ENCODE measurements at regions not wholly inside any gene's neighbourhood (a gene's known extent, or its start where the extent isn't known, plus 50 kb on each side); places are given as distances from the start of the nearest gene placed in this dataset.

DNA sequence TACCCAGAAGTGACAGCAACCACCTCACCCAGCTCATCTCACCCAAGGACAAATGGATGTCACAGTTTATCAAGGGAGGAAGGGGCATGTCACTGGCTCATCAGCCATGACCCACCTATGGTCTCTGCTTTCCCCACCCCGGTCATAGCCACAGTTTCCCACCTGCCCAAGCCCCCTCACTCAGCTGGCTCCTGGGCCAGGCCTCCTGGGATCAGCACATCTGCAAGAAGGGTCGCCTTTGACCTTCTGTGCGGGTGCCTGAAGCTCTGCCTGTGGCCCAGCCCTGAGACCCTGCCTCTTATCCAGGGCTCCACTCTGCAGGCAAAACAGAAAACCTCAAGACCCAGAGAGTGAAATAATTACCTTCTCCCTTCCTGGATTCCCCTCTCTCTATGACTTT, 236.4 kb downstream of the BUD13 start:
- no peak overlapping the region for H3K27ac Mint-ChIP-seq (ENCODE audit: low read depth)
- H3K36me3 Mint-ChIP-seq (ENCODE audit: insufficient read depth), result no peaks in the 10 kb centered on the region
- no peaks in the 10 kb centered on the region for H3K4me1 Mint-ChIP-seq
- peaks cover 70% of the 10 kb centered on the region for H3K27me3 Mint-ChIP-seq
- no peak for DNase-seq (ENCODE audit: low spot score in 2 of 2)
- no peak for ATAC-seq (replicated peaks; ENCODE audit: extremely low read depth, poor library complexity, severe bottlenecking)
- no peaks in the 10 kb centered on the region for H3K9me3 Mint-ChIP-seq
- H3K4me3 Mint-ChIP-seq, result no peak overlapping the region

GRCh38 chr11:116535994-116536393, 236.8 kb downstream of the BUD13 start:
- ATAC-seq (replicated peaks; ENCODE audit: extremely low read depth, poor library complexity, severe bottlenecking), result no peak
- no peak overlapping the region for H3K4me3 Mint-ChIP-seq

DNA sequence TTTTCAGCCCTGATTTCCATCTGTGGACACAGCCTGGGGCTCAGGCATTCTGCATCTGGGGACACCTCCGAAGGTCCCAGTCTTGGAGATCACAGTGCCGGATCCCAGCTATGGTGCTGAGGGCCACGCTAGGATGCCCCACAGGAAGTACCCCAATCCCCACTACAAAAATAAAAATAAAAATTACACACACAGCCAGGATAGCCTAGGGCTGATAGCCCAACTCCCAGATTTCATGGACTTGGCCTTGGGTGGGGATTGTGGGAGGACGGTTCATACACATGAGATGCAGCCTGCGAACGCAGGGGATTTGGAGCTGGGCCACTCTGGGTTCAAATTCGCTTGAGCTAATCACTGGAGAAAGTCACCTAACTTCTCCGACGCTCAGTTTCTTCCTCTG, 237.7 kb downstream of the BUD13 start:
- peaks cover 11% of the 10 kb centered on the region for H3K9me3 Mint-ChIP-seq
- ATAC-seq (replicated peaks; ENCODE audit: extremely low read depth, poor library complexity, severe bottlenecking) (no peak), DNase-seq (ENCODE audit: low spot score in 2 of 2) (no peak)
- H3K27ac Mint-ChIP-seq (ENCODE audit: low read depth), result no peak overlapping the region
- H3K4me3 Mint-ChIP-seq, result no peak overlapping the region
- H3K27me3 Mint-ChIP-seq, result peaks cover 78% of the 10 kb centered on the region
- H3K36me3 Mint-ChIP-seq (ENCODE audit: insufficient read depth), result no peaks in the 10 kb centered on the region
- H3K4me1 Mint-ChIP-seq, result no peaks in the 10 kb centered on the region

More at GRCh38 chr11:116535994-116536393, 236.8 kb downstream of the BUD13 start:
- Mint-ChIP-seq H3K4me1 (no peaks in the 10 kb centered on the region), H3K27me3 (peaks cover 74% of the 10 kb centered on the region), H3K36me3 (ENCODE audit: insufficient read depth) (no peaks in the 10 kb centered on the region), H3K27ac (ENCODE audit: low read depth) (no peak overlapping the region), H3K9me3 (peaks cover 2% of the 10 kb centered on the region)
- DNase-seq (ENCODE audit: low spot score in 2 of 2), result no peak

DNA sequence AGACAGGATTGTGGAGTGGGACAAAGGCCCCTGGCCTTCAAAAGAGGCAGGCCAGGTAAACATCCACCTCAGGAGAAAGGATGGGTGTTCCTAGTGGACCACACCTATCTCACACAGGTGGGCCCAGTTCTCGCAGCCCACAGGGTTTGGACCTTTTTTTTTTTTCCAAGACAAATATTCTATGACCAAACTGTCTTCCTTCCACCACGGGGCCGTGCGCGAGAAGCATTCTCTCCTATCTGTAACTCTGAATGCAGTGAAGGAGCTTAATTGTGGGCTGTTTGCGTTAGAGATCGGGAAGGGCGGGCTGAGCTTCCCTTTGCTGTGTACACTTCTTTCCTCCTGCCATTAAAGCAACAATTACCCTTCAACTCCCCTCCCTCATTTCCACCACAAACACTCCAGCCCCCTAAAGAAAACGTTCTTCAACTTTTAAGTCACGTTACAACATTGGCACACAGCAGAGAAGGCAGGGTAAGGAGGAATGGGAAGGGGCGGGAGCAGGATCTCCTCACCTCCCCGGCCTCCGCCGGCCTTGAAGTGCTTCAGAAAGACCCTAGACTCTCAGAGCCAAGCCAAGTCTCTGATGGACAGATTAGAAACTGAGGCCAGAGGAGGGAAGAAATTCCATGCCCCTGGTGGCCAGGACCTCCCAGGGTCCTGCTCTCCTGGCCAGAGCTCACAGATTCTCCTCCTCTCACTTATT, 238.4 kb downstream of the BUD13 start:
- H3K4me1 Mint-ChIP-seq, result no peaks in the 10 kb centered on the region
- peaks cover 78% of the 10 kb centered on the region for H3K27me3 Mint-ChIP-seq
- DNase-seq (ENCODE audit: low spot score in 2 of 2) (no peak), ATAC-seq (replicated peaks; ENCODE audit: extremely low read depth, poor library complexity, severe bottlenecking) (no peak)
- H3K9me3 Mint-ChIP-seq, result peaks cover 15% of the 10 kb centered on the region
- no peaks in the 10 kb centered on the region for H3K36me3 Mint-ChIP-seq (ENCODE audit: insufficient read depth)
- no peak overlapping the region for H3K4me3 Mint-ChIP-seq
- H3K27ac Mint-ChIP-seq (ENCODE audit: low read depth), result no peak overlapping the region

DNA sequence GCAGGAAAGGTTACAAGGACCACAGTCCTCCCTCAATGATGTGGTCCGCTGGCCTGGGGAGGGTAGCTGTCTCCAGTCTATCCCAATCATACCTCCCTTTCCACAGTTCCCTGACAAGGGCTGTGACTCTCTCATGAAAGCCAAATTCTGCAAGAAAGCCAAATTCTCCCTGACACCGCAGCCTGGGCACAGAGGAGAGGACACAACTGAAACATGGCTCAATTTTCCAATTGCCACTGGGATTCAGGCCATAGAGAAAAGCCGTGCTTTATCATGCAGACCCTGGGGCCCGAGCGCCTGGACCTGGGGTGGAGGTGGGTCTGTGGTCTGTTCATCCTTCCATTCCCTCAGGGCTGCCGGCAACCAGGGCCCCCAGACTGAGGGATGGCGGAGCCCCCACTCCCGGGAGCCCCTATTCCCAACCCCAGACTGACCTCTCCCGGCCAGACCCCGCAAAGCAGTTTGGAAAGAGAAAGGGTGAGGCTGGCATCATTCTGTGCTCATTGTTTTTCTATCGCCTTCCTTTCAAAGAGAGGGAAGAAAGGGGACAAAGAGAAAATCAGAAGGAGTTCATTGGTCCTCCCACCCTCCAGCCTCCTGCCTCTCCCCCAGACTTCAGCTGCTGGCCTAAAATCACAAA, 239.5 kb downstream of the BUD13 start:
- DNase-seq (ENCODE audit: low spot score in 2 of 2) (no peak), ATAC-seq (replicated peaks; ENCODE audit: extremely low read depth, poor library complexity, severe bottlenecking) (no peak)
- Mint-ChIP-seq H3K36me3 (ENCODE audit: insufficient read depth) (no peaks in the 10 kb centered on the region), H3K4me1 (no peaks in the 10 kb centered on the region), H3K4me3 (no peak overlapping the region), H3K27ac (ENCODE audit: low read depth) (no peak overlapping the region), H3K9me3 (peaks cover 15% of the 10 kb centered on the region), H3K27me3 (peaks cover 78% of the 10 kb centered on the region)

DNA sequence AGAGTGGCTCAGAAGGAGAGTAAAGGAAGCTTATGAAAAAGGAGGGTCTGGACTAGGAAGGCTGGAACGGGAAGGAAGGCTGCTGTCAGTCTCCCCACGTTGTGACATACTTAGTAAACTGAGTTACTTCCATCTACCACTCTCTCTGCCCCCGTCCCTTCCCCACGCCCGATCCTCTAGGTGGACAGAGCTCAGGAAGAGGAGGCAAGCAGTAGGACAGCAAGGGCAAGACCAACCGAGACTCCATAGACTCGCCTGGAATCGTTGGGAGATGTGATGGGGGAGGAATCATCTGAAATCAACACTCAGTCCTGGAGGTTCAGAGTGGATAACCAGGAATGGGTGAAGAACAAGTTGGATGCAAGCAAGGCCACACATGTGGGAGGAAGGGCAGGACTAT, 240.7 kb downstream of the BUD13 start:
- peaks cover 15% of the 10 kb centered on the region for H3K9me3 Mint-ChIP-seq
- peaks cover 83% of the 10 kb centered on the region for H3K27me3 Mint-ChIP-seq
- no peak overlapping the region for H3K4me3 Mint-ChIP-seq
- H3K27ac Mint-ChIP-seq (ENCODE audit: low read depth), result no peak overlapping the region
- H3K4me1 Mint-ChIP-seq, result no peaks in the 10 kb centered on the region
- no peaks in the 10 kb centered on the region for H3K36me3 Mint-ChIP-seq (ENCODE audit: insufficient read depth)
- DNase-seq (ENCODE audit: low spot score in 2 of 2), result no peak
- no peak for ATAC-seq (replicated peaks; ENCODE audit: extremely low read depth, poor library complexity, severe bottlenecking)

GRCh38 chr11:116530705-116531104, 242.1 kb downstream of the BUD13 start:
- Mint-ChIP-seq H3K9me3 (peaks cover 15% of the 10 kb centered on the region), H3K36me3 (ENCODE audit: insufficient read depth) (no peaks in the 10 kb centered on the region), H3K4me3 (no peak overlapping the region), H3K4me1 (no peaks in the 10 kb centered on the region), H3K27me3 (peaks cover 74% of the 10 kb centered on the region), H3K27ac (ENCODE audit: low read depth) (no peak overlapping the region)
- DNase-seq (ENCODE audit: low spot score in 2 of 2) (no peak), ATAC-seq (replicated peaks; ENCODE audit: extremely low read depth, poor library complexity, severe bottlenecking) (no peak)

GRCh38 chr11:116529271-116529670, 243.5 kb downstream of the BUD13 start:
- DNase-seq (ENCODE audit: low spot score in 2 of 2) (no peak), ATAC-seq (replicated peaks; ENCODE audit: extremely low read depth, poor library complexity, severe bottlenecking) (no peak)
- Mint-ChIP-seq H3K36me3 (ENCODE audit: insufficient read depth) (no peaks in the 10 kb centered on the region), H3K4me1 (no peaks in the 10 kb centered on the region), H3K27ac (ENCODE audit: low read depth) (no peak overlapping the region), H3K4me3 (no peak overlapping the region), H3K9me3 (peaks cover 15% of the 10 kb centered on the region), H3K27me3 (peaks cover 67% of the 10 kb centered on the region)

GRCh38 chr11:116527180-116527991, 245.4 kb downstream of the BUD13 start:
- H3K27ac Mint-ChIP-seq (ENCODE audit: low read depth), result no peak overlapping the region
- H3K36me3 Mint-ChIP-seq (ENCODE audit: insufficient read depth), result no peaks in the 10 kb centered on the region
- H3K4me1 Mint-ChIP-seq, result no peaks in the 10 kb centered on the region
- no peak for DNase-seq (ENCODE audit: low spot score in 2 of 2)
- H3K4me3 Mint-ChIP-seq, result no peak overlapping the region
- ATAC-seq (replicated peaks; ENCODE audit: extremely low read depth, poor library complexity, severe bottlenecking), result no peak
- H3K27me3 Mint-ChIP-seq, result peaks cover 52% of the 10 kb centered on the region
- peaks cover 15% of the 10 kb centered on the region for H3K9me3 Mint-ChIP-seq

- no peak overlapping the region for H3K27ac Mint-ChIP-seq (ENCODE audit: low read depth)
- H3K4me3 Mint-ChIP-seq, result no peak overlapping the region
- peaks cover 13% of the 10 kb centered on the region for H3K9me3 Mint-ChIP-seq
- no peak for DNase-seq (ENCODE audit: low spot score in 2 of 2)
- no peaks in the 10 kb centered on the region for H3K4me1 Mint-ChIP-seq
- H3K36me3 Mint-ChIP-seq (ENCODE audit: insufficient read depth), result no peaks in the 10 kb centered on the region
- no peak for ATAC-seq (replicated peaks; ENCODE audit: extremely low read depth, poor library complexity, severe bottlenecking)
- H3K27me3 Mint-ChIP-seq, result peaks cover 46% of the 10 kb centered on the region
Observed at GRCh38 chr11:116525961-116526495, 246.8 kb downstream of the BUD13 start.

GRCh38 chr11:116519499-116519898, 253.3 kb downstream of the BUD13 start:
- ATAC-seq (replicated peaks; ENCODE audit: extremely low read depth, poor library complexity, severe bottlenecking) (no peak), DNase-seq (ENCODE audit: low spot score in 2 of 2) (no peak)
- Mint-ChIP-seq H3K4me3 (no peak overlapping the region), H3K36me3 (ENCODE audit: insufficient read depth) (no peaks in the 10 kb centered on the region), H3K9me3 (no peaks in the 10 kb centered on the region), H3K27ac (ENCODE audit: low read depth) (no peak overlapping the region), H3K4me1 (no peaks in the 10 kb centered on the region), H3K27me3 (peaks cover 59% of the 10 kb centered on the region)

DNA sequence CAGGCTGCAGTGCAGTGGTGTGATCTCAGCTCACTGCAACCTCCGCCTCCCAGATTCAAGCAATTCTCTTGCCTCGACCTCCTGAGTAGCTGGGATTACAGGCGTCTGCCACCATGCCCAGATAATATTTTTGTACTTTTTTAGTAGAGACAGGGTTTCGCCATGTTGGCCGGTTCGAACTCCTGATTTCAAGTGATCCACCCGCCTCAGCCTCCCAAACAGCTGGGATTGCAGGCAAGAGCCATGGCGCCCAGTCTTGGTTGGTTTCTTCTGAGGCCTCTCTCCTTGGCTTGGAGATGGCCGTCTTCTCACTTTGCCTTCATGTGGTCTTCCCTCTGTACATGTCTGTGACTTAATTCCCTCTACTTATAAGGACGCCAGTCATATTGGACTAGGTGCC, 254.6 kb downstream of the BUD13 start:
- H3K27me3 Mint-ChIP-seq, result peaks cover 69% of the 10 kb centered on the region
- no peaks in the 10 kb centered on the region for H3K4me1 Mint-ChIP-seq
- no peak overlapping the region for H3K27ac Mint-ChIP-seq (ENCODE audit: low read depth)
- DNase-seq (ENCODE audit: low spot score in 2 of 2) (no peak), ATAC-seq (replicated peaks; ENCODE audit: extremely low read depth, poor library complexity, severe bottlenecking) (no peak)
- H3K9me3 Mint-ChIP-seq, result no peaks in the 10 kb centered on the region
- H3K4me3 Mint-ChIP-seq, result no peak overlapping the region
- H3K36me3 Mint-ChIP-seq (ENCODE audit: insufficient read depth), result no peaks in the 10 kb centered on the region

Data from central memory CD8-positive, alpha-beta T cell (primary cell).